Endodermal cell (in vitro differentiated cells): ENCODE measurements at regions not wholly inside any gene's neighbourhood (a gene's known extent, or its start where the extent isn't known, plus 50 kb on each side); places are given as distances from the start of the nearest gene placed in this dataset.

Experiments
- DNase-seq: peaks from one replicate; pipeline ENCODE4 v3.0.0-alpha.2; 2017
- H3K27ac ChIP-seq: 2 replicates; pipeline ENCODE4 v1.5.1; 2013; ENCODE audit warnings: mild to moderate bottlenecking, low read depth, low read length, moderate library complexity
- H3K27me3 ChIP-seq: 2 replicates; pipeline ENCODE4 v1.6.1; 2013; ENCODE audit warnings: mild to moderate bottlenecking, low read length, moderate library complexity; ENCODE audit not compliant: insufficient read depth, control insufficient read depth, poor library complexity, severe bottlenecking
- H3K36me3 ChIP-seq: 2 replicates; pipeline ENCODE4 v1.7.0; 2013; ENCODE audit warnings: mild to moderate bottlenecking, low read length, moderate library complexity; ENCODE audit not compliant: control insufficient read depth, insufficient read depth
- H3K4me1 ChIP-seq: one replicate; pipeline ENCODE4 v1.7.0; 2013; ENCODE audit warnings: low read length; ENCODE audit not compliant: control insufficient read depth, insufficient read depth
- H3K4me3 ChIP-seq: 2 replicates; pipeline ENCODE4 v1.5.1; 2013; ENCODE audit warnings: mild to moderate bottlenecking, low read length, moderate library complexity
- H3K9ac ChIP-seq: 2 replicates; pipeline ENCODE4 v1.6.1; 2013; ENCODE audit warnings: mild to moderate bottlenecking, low read length, moderate library complexity; ENCODE audit not compliant: poor library complexity, severe bottlenecking; ENCODE audit errors: extremely low read depth
- H3K9me3 ChIP-seq: 2 replicates; pipeline ENCODE4 v1.6.1; 2013; ENCODE audit warnings: mild to moderate bottlenecking, low read length, moderate library complexity; ENCODE audit not compliant: control insufficient read depth
- H3K27ac Mint-ChIP-seq: 2 replicates; pipeline ENCODE4 v1.8.0; 2020; ENCODE audit warnings: mixed read lengths
- H3K27me3 Mint-ChIP-seq: 2 replicates; pipeline ENCODE4 v1.8.0; 2021; ENCODE audit warnings: mild to moderate bottlenecking, mixed read lengths; ENCODE audit not compliant: insufficient read depth
- H3K36me3 Mint-ChIP-seq: 2 replicates; pipeline ENCODE4 v1.8.0; 2020; ENCODE audit warnings: low read depth, mixed read lengths
- H3K4me1 Mint-ChIP-seq: 2 replicates; pipeline ENCODE4 v1.8.0; 2020; ENCODE audit warnings: mixed read lengths
- H3K4me3 Mint-ChIP-seq: 2 replicates; pipeline ENCODE4 v1.8.0; 2020; ENCODE audit warnings: mild to moderate bottlenecking, moderate library complexity, mixed read lengths
- H3K9me3 Mint-ChIP-seq: 2 replicates; pipeline ENCODE4 v1.8.0; 2020; ENCODE audit warnings: mild to moderate bottlenecking, mixed read lengths
- WGBS, 2 experiments: methylation state at CpG; one replicate each; pipeline versions ENCODE4 v1.1.5 to v1.1.7; 2013; ENCODE audit warnings: missing lambda C conversion rate in 2 of 2, mixed read lengths in 1 of 2; ENCODE audit not compliant: insufficient coverage in 1 of 2, insufficient read length in 1 of 2; 5-methylcytosine and 5-hydroxymethylcytosine counted together
- TF ChIP-seq, protein P1 (sequence below): fragments of 200-600 bp; sonication (generic); conservative IDR thresholded peaks from 2 replicates; pipeline ENCODE4 v1.5.0; 2021; ENCODE audit warnings: antibody characterized with exemption, mild to moderate bottlenecking

- peaks cover 10% of the 10 kb centered on the region for H3K27me3 Mint-ChIP-seq
- WGBS, 2 experiments: 80 to 88% methylated on average over 1 of the region's 1 CpG
- H3K27me3 ChIP-seq: no peaks in the 10 kb centered on the region
- H3K9me3 Mint-ChIP-seq: peaks cover 28% of the 10 kb centered on the region
- peaks cover 5% of the 10 kb centered on the region for H3K4me1 Mint-ChIP-seq
- peaks cover 10% of the 10 kb centered on the region for H3K9me3 ChIP-seq
- H3K4me3 ChIP-seq: no peak overlapping the region
- H3K27ac Mint-ChIP-seq: no peak overlapping the region
- H3K4me3 Mint-ChIP-seq: no peak overlapping the region
- DNase-seq: peak; percentile 11
- TF ChIP-seq, protein P1, sequence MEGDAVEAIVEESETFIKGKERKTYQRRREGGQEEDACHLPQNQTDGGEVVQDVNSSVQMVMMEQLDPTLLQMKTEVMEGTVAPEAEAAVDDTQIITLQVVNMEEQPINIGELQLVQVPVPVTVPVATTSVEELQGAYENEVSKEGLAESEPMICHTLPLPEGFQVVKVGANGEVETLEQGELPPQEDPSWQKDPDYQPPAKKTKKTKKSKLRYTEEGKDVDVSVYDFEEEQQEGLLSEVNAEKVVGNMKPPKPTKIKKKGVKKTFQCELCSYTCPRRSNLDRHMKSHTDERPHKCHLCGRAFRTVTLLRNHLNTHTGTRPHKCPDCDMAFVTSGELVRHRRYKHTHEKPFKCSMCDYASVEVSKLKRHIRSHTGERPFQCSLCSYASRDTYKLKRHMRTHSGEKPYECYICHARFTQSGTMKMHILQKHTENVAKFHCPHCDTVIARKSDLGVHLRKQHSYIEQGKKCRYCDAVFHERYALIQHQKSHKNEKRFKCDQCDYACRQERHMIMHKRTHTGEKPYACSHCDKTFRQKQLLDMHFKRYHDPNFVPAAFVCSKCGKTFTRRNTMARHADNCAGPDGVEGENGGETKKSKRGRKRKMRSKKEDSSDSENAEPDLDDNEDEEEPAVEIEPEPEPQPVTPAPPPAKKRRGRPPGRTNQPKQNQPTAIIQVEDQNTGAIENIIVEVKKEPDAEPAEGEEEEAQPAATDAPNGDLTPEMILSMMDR: no peak
- no peak overlapping the region for H3K9ac ChIP-seq
- peaks cover 11% of the 10 kb centered on the region for H3K36me3 Mint-ChIP-seq
- no peak overlapping the region for H3K27ac ChIP-seq
- H3K4me1 ChIP-seq: no peaks in the 10 kb centered on the region
- H3K36me3 ChIP-seq: no peaks in the 10 kb centered on the region
These were observed 1022.5 kb downstream of the TBC1D22A start for GRCh38 chr22:47784991-47785390.

DNA sequence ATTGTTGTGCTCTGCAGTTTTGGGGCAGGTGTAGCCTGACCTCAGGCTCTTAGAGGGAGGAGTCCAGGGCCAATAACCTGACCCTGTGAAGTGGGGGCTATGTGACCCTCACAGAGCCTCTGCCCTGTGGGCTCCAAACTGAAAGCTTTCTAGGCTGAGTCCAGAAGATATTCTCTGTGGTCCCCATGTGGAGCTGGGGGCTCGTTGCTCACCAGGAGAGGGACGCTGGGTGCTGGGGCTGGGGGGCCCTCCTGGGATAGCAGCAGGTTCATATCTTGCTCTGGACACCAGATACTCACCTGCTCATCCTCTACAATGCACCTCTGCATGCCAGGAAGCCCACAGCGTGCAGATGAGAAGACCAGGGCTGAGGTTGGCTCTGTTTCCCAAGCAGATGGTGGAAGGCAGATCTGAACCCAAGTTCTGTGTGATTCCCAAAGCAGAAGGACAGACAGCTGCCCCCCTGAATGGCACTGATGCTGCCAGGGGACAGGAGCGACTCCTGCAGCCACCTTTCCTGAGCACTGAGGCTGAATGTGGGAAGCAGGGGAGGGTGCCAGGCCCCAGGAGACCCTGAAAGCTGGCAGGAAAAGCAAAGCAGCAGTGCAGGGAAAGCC lies 1022.0 kb downstream of the TBC1D22A start:
- peaks cover 10% of the 10 kb centered on the region for H3K4me1 Mint-ChIP-seq
- peaks cover 11% of the 10 kb centered on the region for H3K36me3 Mint-ChIP-seq
- 90 to 92% methylated on average over 3 to 4 of the region's 4 CpGs for WGBS, 2 experiments
- H3K27ac Mint-ChIP-seq: no peak overlapping the region
- Histone ChIP-seq H3K27ac (no peak overlapping the region), H3K4me1 (no peaks in the 10 kb centered on the region), H3K27me3 (no peaks in the 10 kb centered on the region), H3K9me3 (peaks cover 10% of the 10 kb centered on the region), H3K36me3 (no peaks in the 10 kb centered on the region), H3K9ac (no peak overlapping the region), H3K4me3 (no peak overlapping the region)
- peaks cover 10% of the 10 kb centered on the region for H3K27me3 Mint-ChIP-seq
- TF ChIP-seq, protein P1: no peak
- peak; percentile 19 for DNase-seq
- H3K4me3 Mint-ChIP-seq: no peak overlapping the region
- peaks cover 28% of the 10 kb centered on the region for H3K9me3 Mint-ChIP-seq

- H3K36me3 ChIP-seq: no peaks in the 10 kb centered on the region
- H3K27ac ChIP-seq: no peak overlapping the region
- no peak overlapping the region for H3K4me3 ChIP-seq
- H3K4me3 Mint-ChIP-seq: no peak overlapping the region
- peaks cover 10% of the 10 kb centered on the region for H3K27me3 Mint-ChIP-seq
- TF ChIP-seq, protein P1: peak; percentile 68
- H3K4me1 Mint-ChIP-seq: peaks cover 17% of the 10 kb centered on the region
- no peaks in the 10 kb centered on the region for H3K4me1 ChIP-seq
- peaks cover 11% of the 10 kb centered on the region for H3K36me3 Mint-ChIP-seq
- 92 to 94% methylated on average over 12 to 20 of the region's 20 CpGs for WGBS, 2 experiments
- no peaks in the 10 kb centered on the region for H3K27me3 ChIP-seq
- H3K9me3 Mint-ChIP-seq: peaks cover 28% of the 10 kb centered on the region
- H3K27ac Mint-ChIP-seq: no peak overlapping the region
- no peak overlapping the region for H3K9ac ChIP-seq
- DNase-seq: peak; percentile 85
- peaks cover 10% of the 10 kb centered on the region for H3K9me3 ChIP-seq
These were observed 1021.2 kb downstream of the TBC1D22A start for GRCh38 chr22:47783433-47784366.
